ENCODE measurements at regions not wholly inside any gene's neighbourhood (a gene's known extent, or its start where the extent isn't known, plus 50 kb on each side); places are given as distances from the start of the nearest gene placed in this dataset.

DNA sequence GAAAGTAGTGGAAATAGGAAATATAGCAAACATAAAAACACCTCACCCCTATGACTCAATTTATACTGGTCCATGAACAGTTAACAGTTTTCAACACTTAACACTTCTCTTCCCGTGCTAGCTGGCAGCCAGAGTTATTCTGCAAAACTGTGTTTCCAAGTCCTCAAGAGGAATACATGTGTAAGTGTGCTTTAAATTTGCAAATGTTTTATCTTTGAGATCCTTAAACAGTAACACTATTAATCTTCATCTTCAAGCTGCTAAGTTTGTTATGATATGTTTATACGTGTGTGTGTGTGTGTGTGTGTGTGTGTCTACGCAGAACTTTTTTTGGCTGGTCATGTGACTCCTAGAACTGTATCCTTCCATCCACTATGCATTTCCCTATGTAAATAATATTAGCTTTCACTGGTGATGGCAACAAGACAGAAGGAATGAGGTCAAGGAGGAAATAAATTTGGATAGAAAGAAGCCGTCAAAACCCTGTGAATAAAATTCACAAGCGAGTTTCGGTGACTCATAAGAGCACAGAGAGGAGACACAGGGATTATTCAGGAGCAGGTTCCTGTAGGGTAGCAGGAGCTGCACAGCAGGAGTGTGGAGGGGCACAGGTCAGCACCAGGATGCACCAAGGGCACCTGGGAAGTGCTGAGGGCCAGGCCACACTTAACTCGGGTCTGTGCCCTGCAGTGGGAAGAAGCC is 105.9 kb upstream of the ETV6 start:
- Histone ChIP-seq H3K9me3 (ENCODE audit: control insufficient read depth, low read depth, low read length) (no peaks in the 10 kb centered on the region), H3K27ac (ENCODE audit: insufficient read length, low read depth, low read length) (no peak overlapping the region), H3K4me1 (ENCODE audit: insufficient read depth, low read length) (peaks cover 11% of the 10 kb centered on the region; the same call in 1 of the 2 replicates), H3K14ac (ENCODE audit: insufficient read depth, low read length) (no peak overlapping the region), H3K18ac (ENCODE audit: insufficient read length, low read depth, low read length) (no peak overlapping the region), H3K4ac (ENCODE audit: low read depth, low read length) (no peak overlapping the region), H2BK15ac (ENCODE audit: low read depth, low read length) (no peak overlapping the region), H2BK120ac (ENCODE audit: low read depth, low read length, poor library complexity, severe bottlenecking) (no peak overlapping the region), H2BK20ac (ENCODE audit: low read depth, low read length, poor library complexity, severe bottlenecking) (no peak overlapping the region), H3K79me2 (ENCODE audit: insufficient read depth, low read length) (no peaks in the 10 kb centered on the region), H3K79me1 (ENCODE audit: insufficient read depth, low read depth, low read length, poor library complexity, severe bottlenecking) (no peaks in the 10 kb centered on the region), H3K23me2 (ENCODE audit: insufficient read length, low read depth, low read length, poor library complexity, severe bottlenecking) (no peaks in the 10 kb centered on the region), H2BK5ac (ENCODE audit: insufficient read length, low read length) (no peak overlapping the region), H3K27me3 (ENCODE audit: insufficient read depth, low read length) (no peaks in the 10 kb centered on the region), H3K9ac (ENCODE audit: extremely low read depth, insufficient read length, low read length) (no peak overlapping the region), H2BK12ac (ENCODE audit: insufficient read length, low read depth, low read length) (no peak overlapping the region), H4K8ac (replicated peaks; ENCODE audit: insufficient read length, low read depth, low read length) (no peak overlapping the region), H4K91ac (ENCODE audit: insufficient read length, low read depth, low read length) (no peak overlapping the region), H4K20me1 (ENCODE audit: control insufficient read depth, insufficient read depth, insufficient read length) (peaks cover 2% of the 10 kb centered on the region), H2AFZ (ENCODE audit: low read length) (no peak overlapping the region), H2AK5ac (ENCODE audit: insufficient read length, low read length) (no peak overlapping the region), H3K4me2 (ENCODE audit: insufficient read depth, insufficient read length, low read length) (no peak overlapping the region), H3K56ac (ENCODE audit: insufficient read length, low read depth, low read length) (no peak overlapping the region), H3K23ac (ENCODE audit: insufficient read length, low read depth, low read length) (no peak overlapping the region), H3T11ph (ENCODE audit: low read length) (no peak overlapping the region), H4K5ac (ENCODE audit: insufficient read length, low read depth, low read length) (no peak overlapping the region)
- TF ChIP-seq, protein P1, sequence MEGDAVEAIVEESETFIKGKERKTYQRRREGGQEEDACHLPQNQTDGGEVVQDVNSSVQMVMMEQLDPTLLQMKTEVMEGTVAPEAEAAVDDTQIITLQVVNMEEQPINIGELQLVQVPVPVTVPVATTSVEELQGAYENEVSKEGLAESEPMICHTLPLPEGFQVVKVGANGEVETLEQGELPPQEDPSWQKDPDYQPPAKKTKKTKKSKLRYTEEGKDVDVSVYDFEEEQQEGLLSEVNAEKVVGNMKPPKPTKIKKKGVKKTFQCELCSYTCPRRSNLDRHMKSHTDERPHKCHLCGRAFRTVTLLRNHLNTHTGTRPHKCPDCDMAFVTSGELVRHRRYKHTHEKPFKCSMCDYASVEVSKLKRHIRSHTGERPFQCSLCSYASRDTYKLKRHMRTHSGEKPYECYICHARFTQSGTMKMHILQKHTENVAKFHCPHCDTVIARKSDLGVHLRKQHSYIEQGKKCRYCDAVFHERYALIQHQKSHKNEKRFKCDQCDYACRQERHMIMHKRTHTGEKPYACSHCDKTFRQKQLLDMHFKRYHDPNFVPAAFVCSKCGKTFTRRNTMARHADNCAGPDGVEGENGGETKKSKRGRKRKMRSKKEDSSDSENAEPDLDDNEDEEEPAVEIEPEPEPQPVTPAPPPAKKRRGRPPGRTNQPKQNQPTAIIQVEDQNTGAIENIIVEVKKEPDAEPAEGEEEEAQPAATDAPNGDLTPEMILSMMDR (conservative IDR thresholded peaks at IDR 0.05) = no peak
- WGBS (ENCODE audit: extremely low coverage, insufficient read length, low lambda C conversion rate) = no CpG with 5 or more reads among the region's 7 CpGs
- H3K36me3 Mint-ChIP-seq (ENCODE audit: insufficient read depth in 1 of 3, low read depth in 3 of 3) = no peaks in the 10 kb centered on the region
- peaks cover 5 to 10% of the 10 kb centered on the region in 2 experiments; a peak in 3 of 4 replicates for H3K4me1 Mint-ChIP-seq
- H3K27me3 Mint-ChIP-seq (ENCODE audit: low read depth) = peaks cover 8% of the 10 kb centered on the region
- H3K27ac Mint-ChIP-seq = no peak overlapping the region
- H3K9me3 Mint-ChIP-seq = peaks cover 0 to 5% of the 10 kb centered on the region in 2 experiments; a peak in 2 of 5 replicates
- no peak overlapping the region for H3K4me3 Mint-ChIP-seq
- no peak for DNase-seq
